ENCODE measurements at regions not wholly inside any gene's neighbourhood (a gene's known extent, or its start where the extent isn't known, plus 50 kb on each side); places are given as distances from the start of the nearest gene placed in this dataset.

GRCh38 chr14:83780321-83780720, 1749.6 kb upstream of the FLRT2 start:
- no TSS peak for BruUV-seq (replicated peaks)
- no peak for DNase-seq (ENCODE audit: low read depth, low spot score)
- Histone ChIP-seq H3K36me3 (ENCODE audit: control insufficient read depth in 2 of 2, extremely low read depth in 1 of 2, insufficient read depth in 2 of 2, low read length in 2 of 2) (no peaks in the 10 kb centered on the region), H2AFZ (ENCODE audit: low read depth, low read length) (no peak overlapping the region), H3K4me1 (ENCODE audit: control insufficient read depth, extremely low read depth, insufficient read depth, low read length) (peaks cover 8% of the 10 kb centered on the region), H3K27me3 (ENCODE audit: control insufficient read depth in 2 of 2, insufficient read depth in 2 of 2, low read length in 2 of 2) (no peaks in the 10 kb centered on the region), H3K9me3 (replicated peaks; ENCODE audit: control insufficient read depth, insufficient read depth, low read length) (no peaks in the 10 kb centered on the region), H3K9me1 (replicated peaks; ENCODE audit: control insufficient read depth, extremely low read depth, insufficient read depth, low read length) (no peaks in the 10 kb centered on the region), H3K27ac (ENCODE audit: insufficient read depth, low read depth, low read length) (no peak overlapping the region), H3K79me2 (ENCODE audit: control insufficient read depth, insufficient read depth, low read length) (no peaks in the 10 kb centered on the region), H3K4me2 (ENCODE audit: insufficient read depth, low read length) (no peak overlapping the region), H3K9ac (replicated peaks; ENCODE audit: extremely low read depth, insufficient read depth, low read length) (no peak overlapping the region), H3K4me3 (replicated peaks in 1 of 3; ENCODE audit: insufficient read depth in 1 of 3, low read depth in 1 of 3, low read length in 3 of 3) (no peak overlapping the region), H4K20me1 (replicated peaks; ENCODE audit: control insufficient read depth, extremely low read depth, insufficient read depth, low read length) (no peaks in the 10 kb centered on the region)
- intact Hi-C loops (cut with micrococcal nuclease) (no loop called here), dilution Hi-C loops (cut with MboI; ENCODE audit: extremely low pct_ligation_motif_present, low sequenced_read_pairs) (no loop called here)
- CTCF ChIA-PET: interaction anchor here (1.2 kb wide), 1 partner anchor 8 kb away, joined by 3 read pairs; no protein-coding TSS in a partner anchor
- POLR2A ChIA-PET: no interaction called here
- no peak for TF ChIP-seq MYC (IDR thresholded peaks at IDR 0.05; ENCODE audit: low read depth, low read length)
- TF ChIP-seq, protein P1, sequence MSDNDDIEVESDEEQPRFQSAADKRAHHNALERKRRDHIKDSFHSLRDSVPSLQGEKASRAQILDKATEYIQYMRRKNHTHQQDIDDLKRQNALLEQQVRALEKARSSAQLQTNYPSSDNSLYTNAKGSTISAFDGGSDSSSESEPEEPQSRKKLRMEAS (IDR thresholded peaks at IDR 0.05; ENCODE audit: insufficient read depth, insufficient read length): no peak
- TF ChIP-seq FOS (IDR thresholded peaks at IDR 0.05; ENCODE audit: borderline replicate concordance, insufficient read depth, low read length): no peak
- no peak for TF ChIP-seq POLR2A (IDR thresholded peaks at IDR 0.05; ENCODE audit: low read depth, low read length)
- TF ChIP-seq POLR2AphosphoS5 (IDR thresholded peaks at IDR 0.05; ENCODE audit: insufficient read depth, low read depth, low read length): no peak
- TF ChIP-seq, protein P2, sequence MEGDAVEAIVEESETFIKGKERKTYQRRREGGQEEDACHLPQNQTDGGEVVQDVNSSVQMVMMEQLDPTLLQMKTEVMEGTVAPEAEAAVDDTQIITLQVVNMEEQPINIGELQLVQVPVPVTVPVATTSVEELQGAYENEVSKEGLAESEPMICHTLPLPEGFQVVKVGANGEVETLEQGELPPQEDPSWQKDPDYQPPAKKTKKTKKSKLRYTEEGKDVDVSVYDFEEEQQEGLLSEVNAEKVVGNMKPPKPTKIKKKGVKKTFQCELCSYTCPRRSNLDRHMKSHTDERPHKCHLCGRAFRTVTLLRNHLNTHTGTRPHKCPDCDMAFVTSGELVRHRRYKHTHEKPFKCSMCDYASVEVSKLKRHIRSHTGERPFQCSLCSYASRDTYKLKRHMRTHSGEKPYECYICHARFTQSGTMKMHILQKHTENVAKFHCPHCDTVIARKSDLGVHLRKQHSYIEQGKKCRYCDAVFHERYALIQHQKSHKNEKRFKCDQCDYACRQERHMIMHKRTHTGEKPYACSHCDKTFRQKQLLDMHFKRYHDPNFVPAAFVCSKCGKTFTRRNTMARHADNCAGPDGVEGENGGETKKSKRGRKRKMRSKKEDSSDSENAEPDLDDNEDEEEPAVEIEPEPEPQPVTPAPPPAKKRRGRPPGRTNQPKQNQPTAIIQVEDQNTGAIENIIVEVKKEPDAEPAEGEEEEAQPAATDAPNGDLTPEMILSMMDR (IDR thresholded peaks at IDR 0.05; ENCODE audit: extremely low read depth in 1 of 2, insufficient read depth in 1 of 2, low read depth in 1 of 2, low read length in 2 of 2): no peak
- TF ChIP-seq GATA2 (IDR thresholded peaks at IDR 0.05; ENCODE audit: insufficient read depth, insufficient read length, low read depth, low read length): no peak
- TF ChIP-seq JUN (IDR thresholded peaks at IDR 0.05; ENCODE audit: borderline replicate concordance, insufficient read depth, insufficient read length, low read depth): no peak
- TF ChIP-seq EZH2 (IDR thresholded peaks at IDR 0.05; ENCODE audit: borderline replicate concordance, low read depth, low read length, severe bottlenecking): no peak
- no peak for FAIRE-seq
